EH (cell line): ENCODE measurements at regions not wholly inside any gene's neighbourhood (a gene's known extent, or its start where the extent isn't known, plus 50 kb on each side); places are given as distances from the start of the nearest gene placed in this dataset.

ENCODE experiments used
- DNase-seq: peaks from one replicate; pipeline ENCODE4 v3.0.0-alpha.2; 2015; ENCODE audit warnings: low read depth

DNA sequence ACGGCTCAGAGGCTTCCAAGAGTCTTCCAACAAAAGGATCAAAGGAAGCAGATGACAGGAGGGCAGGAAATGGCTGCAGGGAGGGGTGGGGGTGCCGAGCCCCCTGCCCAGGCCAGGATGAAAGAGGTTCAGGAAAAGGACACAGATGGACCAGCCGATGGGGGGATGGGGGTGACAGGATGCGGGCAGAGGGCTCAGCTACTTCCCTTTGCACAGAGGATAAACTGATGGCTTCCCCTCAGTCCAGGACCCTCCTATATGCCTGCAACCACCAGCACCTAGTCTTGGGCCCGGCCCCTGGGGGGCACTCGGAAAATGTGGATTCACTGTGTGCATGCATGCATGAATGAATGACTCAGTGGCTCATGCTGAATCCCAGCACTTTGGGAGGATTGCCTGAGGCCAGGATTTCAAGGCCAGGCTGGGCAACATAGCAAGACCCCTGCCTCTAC lies 148.2 kb downstream of the C9orf50 start:
- no peak for DNase-seq

DNA sequence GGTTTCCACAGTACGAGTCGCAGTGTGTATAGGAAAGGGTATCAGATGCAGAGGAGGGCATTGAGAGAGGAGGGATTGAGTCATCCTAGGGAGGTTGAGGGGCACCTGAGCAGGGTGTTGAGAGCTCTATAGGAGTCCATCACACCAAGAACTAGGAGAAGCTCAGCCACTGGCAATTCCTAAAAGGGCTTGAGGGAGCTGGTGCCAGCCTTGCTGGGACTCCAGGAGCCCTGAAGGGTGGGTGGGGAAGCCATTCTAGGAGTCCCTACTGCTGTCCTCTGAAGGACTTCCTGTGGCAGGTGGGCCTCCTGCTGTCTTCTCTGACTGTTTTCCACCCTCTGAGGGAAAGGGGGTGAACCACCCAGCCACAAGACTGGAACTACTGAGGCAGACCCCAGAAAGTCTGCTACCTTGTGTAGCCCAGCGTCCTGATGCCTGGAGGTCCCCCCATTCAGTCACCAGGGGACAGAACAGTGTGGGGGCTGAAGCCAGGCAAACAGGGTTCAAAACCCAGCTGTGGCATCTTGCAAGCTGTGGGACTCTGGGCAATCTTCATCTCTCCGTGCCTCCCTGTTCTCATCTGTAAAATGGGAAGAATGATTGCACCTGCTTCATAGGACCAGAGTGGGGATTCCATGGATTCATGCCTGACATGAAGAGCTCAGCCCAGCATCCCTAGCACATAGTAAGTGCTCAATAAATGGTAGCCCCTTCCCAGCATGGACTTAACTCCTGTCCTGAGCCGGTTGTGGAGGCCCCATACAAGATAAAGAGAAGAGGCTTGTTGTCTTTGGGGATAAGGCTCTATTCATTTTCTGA lies 149.5 kb downstream of the C9orf50 start:
- DNase-seq = no peak

DNA sequence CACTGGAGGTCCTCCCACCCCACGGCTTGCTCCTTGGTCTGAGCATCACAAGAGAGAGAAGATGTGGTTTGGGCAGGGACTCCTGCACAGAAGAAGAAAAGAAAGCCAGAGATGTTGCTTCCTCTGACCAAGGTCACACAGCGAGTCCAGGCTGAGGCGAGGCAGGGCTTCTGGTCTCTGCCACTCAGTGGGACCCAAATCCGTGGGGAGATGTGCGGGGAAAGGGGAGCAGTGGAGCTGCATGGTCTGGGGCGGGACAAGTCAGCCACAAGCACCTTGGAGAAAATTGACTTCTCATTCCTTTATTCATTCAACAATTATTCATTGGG lies 150.9 kb downstream of the C9orf50 start:
- no peak for DNase-seq

DNA sequence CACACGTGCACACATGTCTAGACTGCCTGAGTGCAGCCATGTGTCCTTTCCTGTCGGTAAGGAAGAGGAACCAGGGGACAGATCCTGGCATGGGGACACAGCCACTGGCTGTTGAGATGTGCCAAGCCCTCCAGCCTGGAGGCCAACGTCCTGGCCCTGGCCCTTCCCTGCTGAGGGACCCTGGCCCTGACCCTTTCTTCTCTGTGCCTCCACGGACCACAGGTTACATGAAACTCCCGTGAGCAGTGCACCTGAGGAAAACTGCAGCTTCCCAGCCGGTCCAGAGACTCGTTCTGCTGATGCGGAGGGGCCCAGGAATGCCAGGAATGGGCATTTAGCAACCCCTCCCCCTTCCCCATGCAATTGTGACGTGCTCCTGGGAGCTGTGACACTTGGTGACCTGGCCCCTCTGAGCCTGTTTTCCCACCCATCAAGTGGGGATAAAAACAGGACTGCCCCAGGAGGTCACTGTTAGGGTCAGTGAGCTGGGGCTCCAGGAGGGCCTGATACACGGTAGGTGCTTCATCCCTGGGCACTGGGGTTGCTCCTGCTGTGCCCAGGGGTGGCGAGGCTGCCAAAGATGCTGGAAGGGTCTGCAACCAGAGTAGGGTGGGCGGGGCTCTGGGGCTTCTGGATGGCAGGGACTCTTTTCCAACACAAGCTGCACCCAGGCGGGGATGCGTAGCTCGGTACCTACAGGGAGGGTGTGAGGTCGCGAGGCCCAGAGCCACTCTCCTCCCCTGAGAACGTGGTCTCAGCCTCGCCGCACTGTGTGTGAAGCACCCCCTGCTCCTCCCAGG lies 151.5 kb downstream of the C9orf50 start:
- DNase-seq = no peak

DNA sequence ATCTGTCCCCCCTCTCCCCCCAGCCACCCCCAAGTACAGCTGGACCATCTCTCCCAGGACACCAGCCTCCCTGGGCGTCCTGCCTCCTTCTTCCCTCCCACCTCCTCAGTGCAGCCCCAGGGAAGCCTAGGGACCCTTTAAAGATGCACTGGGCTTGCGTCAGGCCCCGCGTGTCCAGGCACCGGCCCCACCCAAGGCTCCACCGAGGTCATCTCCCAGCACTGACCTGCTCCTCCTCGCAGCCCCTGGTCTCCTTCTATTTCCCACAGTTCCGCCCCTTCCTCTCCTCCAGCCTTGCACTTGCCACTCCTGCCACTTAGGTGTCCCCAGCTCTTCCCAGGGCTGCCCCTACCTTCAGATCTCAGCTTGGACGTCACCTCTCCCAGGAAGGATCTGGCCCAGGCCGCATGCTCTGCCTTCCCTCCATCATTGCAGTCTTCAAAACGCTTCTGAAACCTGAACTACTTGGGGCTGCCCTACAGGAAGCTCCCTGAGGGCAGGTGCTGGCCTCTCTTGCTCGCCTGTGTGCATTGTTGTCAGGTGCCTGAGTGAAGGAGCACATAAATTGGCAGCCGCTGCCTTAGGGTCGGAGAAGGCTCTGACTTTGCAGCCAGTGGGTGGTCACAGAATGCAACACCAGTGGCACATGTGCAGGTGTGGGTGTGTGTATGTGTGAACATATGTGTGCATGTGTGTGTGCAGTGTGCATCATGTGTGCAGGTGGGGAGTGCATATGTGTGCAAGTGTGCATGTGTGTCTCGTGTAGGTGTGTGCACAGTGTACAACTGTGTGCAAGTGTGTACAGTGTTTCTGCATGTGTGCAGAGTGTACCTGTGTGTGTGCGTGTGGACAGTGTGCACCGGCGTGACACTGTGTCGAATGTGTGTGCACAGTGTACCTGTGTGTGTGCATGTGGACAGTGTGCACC lies 152.9 kb downstream of the C9orf50 start:
- DNase-seq = no peak

DNA sequence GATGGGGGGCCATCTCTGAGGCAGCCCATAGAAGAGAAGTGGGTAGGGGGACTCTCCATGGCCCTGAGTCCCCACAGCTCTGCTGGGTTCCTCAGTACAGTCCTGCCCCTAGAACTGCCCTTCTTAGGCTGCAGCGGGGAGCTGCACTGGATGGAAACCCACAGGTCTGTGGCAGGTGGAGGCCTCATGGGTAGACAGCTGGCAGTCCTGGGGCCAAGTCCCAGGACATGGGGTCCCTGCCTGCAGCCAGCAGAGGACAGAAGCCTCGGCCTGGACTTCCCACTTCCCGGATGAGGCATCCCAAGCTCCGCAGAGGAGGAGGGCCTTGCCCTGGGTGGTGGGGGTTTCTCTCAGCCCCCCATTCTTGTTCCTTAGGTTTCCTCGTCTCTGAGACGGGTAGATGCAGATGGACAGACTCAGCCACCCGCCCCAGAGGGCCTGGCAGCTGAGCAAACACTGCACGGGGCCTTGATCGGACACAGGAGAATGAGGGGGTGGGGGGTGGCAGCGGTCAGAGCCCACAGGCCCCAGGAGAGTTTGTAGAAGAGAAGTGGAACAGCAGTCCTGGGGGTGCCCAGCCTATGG lies 153.8 kb downstream of the C9orf50 start:
- DNase-seq = no peak

DNA sequence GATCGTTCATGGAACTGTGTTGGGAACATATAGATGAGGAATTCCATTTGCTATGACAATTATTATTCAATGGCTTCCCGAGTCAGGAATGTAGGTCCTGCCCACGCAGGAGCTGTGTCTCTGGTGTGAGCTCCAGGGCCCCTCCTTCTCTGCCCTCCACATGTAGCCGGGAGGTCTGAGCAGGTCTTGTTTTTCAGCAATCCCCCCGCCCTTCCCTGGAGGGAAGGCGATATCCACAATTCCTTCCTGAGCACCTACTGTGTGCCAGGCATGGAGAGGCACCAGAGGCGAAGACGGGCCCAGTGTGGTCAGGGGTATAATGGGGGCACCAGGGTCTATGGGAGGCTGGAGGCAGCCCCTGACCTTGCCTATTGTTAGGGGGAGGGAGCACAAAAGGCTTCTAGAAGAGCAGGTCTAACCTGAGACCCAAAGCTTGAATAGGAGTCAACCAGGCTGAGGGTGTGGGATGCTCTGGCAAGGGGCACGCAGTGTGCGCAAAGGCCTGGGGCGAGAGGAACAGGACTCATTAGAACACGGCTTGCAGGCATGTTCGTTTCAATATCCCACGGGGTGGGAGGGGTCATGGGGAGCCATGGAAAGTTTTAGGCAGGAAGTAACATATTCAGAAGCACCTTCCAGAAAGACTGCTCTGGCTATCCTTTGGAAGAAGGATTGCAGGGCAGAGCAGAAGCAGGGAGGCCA lies 154.9 kb downstream of the C9orf50 start:
- DNase-seq = peak; percentile 27

DNA sequence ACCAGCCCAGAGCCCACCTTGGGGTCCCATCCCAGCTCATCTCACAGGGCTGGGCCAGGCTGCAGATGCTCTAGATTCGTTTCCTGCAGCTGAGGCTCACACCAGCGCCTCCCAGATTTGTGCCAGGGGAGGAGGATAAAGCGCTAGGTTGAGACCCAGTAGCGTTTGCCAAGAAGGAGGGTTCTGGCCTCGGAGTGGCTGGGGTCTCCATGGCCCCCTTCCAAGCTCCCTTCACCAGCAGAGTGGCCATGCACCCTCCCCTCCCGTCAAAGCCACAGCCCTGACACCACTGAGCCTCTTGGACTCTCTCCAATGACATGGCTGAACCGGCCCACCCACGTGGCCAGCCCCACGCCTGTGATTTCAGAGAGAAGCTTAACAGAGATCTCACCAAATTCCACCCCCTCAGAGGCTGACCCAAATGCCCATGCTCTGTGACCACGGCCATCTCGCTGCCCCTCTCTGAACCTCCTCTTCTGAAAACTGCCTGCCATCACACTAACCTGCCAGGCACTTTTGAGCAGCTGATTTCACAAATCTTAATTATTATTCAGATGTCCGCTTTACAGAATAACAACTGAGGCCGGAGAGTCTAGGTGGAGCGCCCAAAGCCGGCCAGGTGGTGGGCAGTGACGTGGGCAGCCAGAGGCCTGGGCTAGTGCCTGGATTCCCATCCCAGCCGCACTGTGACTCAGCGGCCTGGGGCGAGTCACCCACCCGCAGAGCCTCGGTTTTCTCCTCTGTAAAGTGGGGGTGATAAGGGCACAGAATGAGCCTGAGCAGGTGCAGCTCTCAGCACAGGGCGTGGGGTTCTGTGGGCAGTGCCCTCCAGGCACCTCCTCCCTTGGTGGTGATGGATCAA lies 155.7 kb downstream of the C9orf50 start:
- peak; percentile 60 for DNase-seq

DNA sequence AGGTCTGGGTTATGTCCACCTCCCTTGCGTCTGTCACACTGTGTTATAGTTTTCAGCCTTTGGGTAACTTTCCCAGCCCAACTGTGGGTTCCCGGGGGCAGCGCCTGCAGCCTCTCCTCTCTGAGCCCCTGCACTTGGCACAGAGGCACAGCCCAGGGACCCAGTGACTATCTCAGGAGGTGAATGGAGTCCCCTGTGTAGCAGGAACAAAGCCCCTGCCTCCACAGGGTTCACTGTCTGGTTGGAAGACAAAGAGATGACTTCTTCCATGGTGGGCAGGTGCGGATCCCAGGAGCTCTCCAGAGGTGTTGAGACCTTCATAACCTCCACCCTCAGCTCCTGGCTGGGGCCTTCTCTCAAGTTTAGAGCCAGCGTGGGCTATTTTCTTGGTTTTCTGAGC lies 156.9 kb downstream of the C9orf50 start:
- DNase-seq = no peak

DNA sequence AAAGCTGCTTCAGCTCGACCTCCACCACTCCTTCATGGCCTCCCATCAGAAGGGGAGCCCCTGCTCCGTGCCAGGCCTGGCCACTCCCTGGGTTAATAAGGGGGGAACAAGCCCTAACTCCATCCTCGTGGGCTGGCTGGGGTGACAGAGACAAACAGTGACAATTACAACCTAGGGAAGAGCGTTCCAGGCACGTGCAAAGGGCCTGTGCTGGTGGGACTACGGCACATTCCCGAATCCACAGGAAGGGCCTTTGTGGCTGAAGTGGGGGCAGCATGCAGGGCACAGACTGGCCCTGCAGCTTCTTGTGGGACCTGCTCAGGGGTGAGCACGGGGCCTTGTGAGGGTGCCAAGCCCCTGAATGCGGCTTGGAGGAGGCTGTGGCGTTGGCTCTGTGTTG lies 157.4 kb downstream of the C9orf50 start:
- no peak for DNase-seq

DNA sequence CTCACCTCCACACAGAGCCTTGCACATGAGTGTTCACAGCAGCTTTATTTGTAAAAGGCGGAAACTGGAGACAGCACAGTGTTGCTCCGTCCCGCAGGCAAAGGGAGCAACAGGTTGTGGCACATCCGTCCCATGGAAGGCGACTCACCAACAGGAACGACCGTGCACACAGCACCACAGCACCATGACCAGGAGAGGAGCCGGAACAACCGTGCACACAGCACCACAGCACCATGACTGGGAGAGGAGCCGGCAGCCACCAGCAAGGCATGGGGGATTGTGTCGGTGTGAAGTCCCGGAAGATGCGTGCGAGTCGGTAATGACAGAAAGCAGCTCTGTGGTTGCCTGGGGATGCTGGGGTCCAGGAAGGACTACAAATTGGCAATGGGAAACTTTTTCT lies 158.5 kb downstream of the C9orf50 start:
- DNase-seq = no peak

DNA sequence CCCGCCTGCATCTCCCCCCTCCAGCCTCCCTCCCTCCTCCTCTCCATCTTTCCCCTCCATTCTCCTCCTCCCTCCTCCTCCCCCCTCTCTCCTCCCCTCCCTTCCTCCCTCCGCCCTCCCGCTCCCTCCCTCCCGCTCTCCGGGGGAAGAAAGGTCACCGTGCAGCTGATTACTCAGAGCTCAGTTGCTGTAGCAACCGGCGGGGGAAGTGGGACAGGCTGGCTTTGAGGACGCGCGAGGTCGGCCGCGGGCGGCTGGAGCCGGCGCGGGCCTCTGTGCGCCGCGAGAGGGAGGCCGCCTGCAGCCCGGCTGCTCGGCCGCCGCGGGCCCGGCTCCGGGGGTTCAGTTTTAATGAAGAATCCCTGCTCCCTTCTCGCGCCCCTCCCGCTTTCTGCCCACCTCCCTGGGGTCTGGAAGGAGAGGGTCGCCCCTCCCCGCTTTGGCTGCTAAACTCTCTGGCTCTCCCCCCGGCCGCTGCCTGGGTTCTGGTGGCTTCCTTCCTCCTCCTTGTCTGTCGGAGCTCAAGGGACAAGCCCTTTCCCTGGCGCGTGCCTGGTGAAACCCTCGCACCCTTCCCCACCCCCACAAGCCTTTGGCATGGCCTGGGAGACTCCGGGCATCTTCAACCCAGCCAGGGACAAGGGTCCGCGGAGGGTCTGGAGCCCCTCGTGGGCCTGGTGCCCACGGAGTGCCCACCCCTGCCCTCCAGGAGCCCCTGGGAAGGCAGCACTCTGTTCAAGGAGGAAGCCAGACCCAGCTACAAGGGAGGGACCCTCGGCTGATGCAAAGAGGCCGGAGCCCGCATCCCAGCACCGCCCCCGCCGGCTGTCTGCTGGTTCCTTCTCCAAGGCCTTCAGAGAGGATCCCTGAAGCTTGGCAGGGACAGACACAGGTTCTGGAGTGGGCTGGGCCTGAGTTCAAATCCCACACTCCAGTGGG lies 160.3 kb downstream of the C9orf50 start:
- peak; percentile 99 for DNase-seq

DNA sequence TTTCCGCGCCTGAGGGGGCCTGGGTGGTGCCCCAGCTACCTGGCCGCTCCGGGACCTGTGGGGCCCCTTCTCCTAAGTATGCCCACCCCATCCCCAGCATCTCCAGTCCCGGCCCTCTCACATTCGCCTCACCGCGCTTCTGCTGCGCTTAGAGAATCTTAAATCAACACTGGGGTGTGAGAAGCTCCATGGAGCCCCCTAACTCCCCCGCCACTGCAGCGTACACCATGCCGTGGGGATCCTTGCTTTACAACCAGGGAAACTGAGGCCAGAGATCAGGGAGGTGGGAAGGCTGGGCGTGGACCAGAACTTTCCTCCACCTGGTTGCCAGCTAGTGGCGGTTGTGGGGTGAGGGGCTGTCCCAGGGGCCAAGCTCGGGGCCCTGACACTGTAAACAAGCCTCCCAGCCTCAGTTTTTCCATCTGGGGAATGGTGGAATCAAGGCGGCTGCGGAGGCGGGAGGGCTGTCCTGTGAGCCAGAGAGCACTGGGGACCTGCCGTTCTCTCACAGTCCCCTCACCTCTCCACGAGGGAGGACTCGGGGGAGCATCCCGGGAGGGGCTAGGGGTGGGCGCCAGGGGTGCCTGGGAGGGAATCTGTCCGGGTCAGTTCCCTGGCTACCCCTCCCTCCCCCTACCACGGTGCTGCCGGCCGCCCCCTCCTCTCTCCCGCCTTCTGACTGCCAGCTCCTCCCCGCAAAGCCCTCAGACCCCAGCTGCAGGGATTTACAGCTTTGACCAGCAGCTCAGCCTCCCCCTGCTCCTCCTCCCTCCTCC lies 161.2 kb downstream of the C9orf50 start:
- DNase-seq = no peak

DNA sequence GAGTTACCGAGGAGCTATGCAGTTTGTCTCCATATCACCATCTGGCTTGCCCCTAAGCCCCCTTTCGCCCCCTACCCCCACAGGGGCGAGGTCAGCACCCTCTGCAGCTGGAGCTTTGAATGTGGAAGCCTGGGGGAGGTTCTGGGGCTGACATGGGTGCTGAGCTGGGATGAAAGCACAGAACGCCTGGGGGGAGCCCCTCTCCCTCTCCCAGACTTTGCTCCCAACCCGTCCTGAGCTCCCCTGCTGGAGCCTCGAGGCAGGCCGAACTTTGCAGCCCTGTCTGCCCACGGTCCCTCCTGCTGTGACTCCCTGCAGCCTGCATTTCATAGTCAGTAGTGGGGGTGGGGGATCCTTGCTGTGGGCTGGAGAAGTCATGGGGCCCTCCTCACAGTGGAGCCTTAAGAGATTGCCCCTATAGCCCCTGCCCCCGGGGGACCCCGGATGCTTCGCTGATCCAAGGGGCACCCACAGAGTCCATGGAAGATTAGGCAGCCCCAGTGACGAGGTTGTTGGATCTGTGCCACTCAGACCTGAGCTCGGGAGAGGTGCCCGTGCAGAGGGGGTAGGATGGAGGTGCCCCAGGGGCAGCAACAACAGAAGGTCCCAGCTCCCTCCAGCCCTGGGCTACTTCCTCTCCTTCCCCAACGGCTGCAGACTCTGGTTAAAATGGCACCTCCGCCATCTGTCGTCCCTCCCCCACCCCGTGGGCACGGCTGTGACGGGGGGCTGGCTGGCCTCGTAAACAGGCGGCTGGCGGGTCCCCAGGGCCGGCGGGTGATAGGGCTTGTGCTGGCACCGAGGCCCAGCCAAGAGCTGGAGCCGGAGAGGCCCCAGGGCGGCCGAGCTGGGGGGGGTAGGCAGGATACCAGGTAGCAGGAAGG lies 162.0 kb downstream of the C9orf50 start:
- peak; percentile 52 for DNase-seq

DNA sequence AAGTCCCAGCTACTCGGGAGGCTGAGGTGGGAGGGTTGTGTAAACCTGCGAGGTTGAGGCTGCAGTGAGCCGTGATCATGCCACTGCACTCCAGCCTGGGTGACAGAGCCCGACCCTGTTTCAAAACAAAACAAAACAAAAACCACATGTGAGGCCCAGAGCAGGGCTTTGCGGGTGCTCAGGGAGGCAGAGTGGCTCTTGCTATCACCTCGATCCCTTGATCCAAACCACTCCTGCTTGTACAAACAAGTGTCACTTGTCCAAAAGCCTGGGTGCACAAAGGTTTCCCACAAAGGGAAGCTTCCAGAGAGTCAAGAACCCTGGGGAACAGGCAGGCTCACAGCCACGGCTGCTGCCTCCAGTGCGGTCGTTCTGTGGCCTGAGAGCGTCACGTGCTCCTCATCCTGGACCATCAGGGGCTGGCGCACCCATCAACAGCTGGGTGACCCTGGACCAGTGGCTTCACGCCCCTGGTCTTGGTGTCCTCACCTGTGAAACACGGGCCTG lies 162.7 kb downstream of the C9orf50 start:
- no peak for DNase-seq

DNA sequence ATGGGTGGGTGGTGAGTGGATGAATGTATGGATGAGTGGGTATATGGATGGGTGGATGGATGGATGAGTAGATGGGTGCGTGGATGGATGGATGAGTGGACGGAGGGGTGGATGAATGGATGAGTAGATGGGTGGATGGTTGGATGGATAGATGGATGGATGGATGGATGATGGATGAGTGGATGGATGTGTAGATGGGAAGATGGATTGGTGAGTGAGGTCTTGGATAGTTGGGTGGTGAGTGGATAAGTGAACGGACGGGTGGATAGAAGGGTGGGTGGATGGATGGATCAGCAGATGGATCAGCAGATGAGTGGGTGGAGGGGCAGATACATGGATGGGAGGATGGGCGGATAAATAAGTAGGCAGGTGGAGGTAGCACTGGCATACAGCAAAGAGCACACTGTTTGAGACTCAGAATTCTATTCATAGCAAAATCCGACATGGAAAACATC lies 163.5 kb downstream of the C9orf50 start:
- DNase-seq = no peak
